SK-N-SH (cell line): ENCODE measurements at regions not wholly inside any gene's neighbourhood (a gene's known extent, or its start where the extent isn't known, plus 50 kb on each side); places are given as distances from the start of the nearest gene placed in this dataset.

Experiments
- CTCF ChIA-PET: fragments of 300-600, 350-600 bp; formaldehyde crosslinking; extraction: SDS; loops from one replicate; lab custom pipeline; 2021; lab: Yijun Ruan, JAX
- POLR2A ChIA-PET: fragments of 350-600 bp; sonication (Branson Sonifier 250); formaldehyde crosslinking; extraction: SDS; loops from one replicate; lab custom pipeline; 2020; ENCODE audit warnings: antibody characterized with exemption, inconsistent platforms; lab: Yijun Ruan, JAX
- DNase-seq: peaks from one replicate; pipeline ENCODE4 v3.0.0; 2012
- H2AFZ ChIP-seq: fragments of 200-600 bp; sonication (generic); 2 replicates; pipeline ENCODE4 v1.8.1; 2016; ENCODE audit warnings: antibody characterized with exemption, mild to moderate bottlenecking, low read depth
- H3F3A ChIP-seq: fragments of 200-600 bp; sonication (generic); replicated peaks from 2 replicates; pipeline ENCODE3; 2016; ENCODE audit warnings: antibody characterized with exemption, mild to moderate bottlenecking; ENCODE audit not compliant: insufficient read depth
- H3K27ac ChIP-seq, 2 experiments: fragments of 200-500 bp in 1 of 2; fragments of 200-600 bp in 1 of 2; sonication (Bioruptor generic) in 1 of 2; sonication (generic), shearing (Covaris generic) in 1 of 2; 2 replicates each; pipeline versions ENCODE4 v1.5.1 to v1.6.1; 2014 to 2016; ENCODE audit warnings: low read depth in 2 of 2, inconsistent platforms in 1 of 2, low read length in 1 of 2, mild to moderate bottlenecking in 1 of 2, mixed read lengths in 1 of 2
- H3K27me3 ChIP-seq: fragments of 200-600 bp; sonication (generic), shearing (Covaris generic); 2 replicates; pipeline ENCODE4 v1.6.1; 2016; ENCODE audit warnings: mixed run types; ENCODE audit not compliant: insufficient read depth
- H3K36me3 ChIP-seq, 2 experiments: fragments of 200-500 bp in 1 of 2; fragments of 200-600 bp in 1 of 2; sonication (Bioruptor generic) in 1 of 2; sonication (generic) in 1 of 2; replicated peaks in 1 of 2; 2 replicates each; pipeline versions ENCODE3 to v1.5.1; 2014 to 2016; ENCODE audit warnings: low read length in 1 of 2, mild to moderate bottlenecking in 1 of 2; ENCODE audit not compliant: insufficient read depth in 2 of 2, control insufficient read depth in 1 of 2
- H3K4me1 ChIP-seq, 2 experiments: fragments of 200-500 bp in 1 of 2; fragments of 200-600 bp in 1 of 2; sonication (Bioruptor generic) in 1 of 2; sonication (generic), shearing (Covaris generic) in 1 of 2; 2 replicates each; pipeline versions ENCODE4 v1.5.1 to v1.6.1; 2014 to 2016; ENCODE audit warnings: low read depth in 1 of 2, low read length in 1 of 2, mixed run types in 1 of 2; ENCODE audit not compliant: insufficient read depth in 2 of 2, control insufficient read depth in 1 of 2
- H3K4me2 ChIP-seq: fragments of 200-600 bp; sonication (generic), shearing (Covaris generic); 2 replicates; pipeline ENCODE4 v1.6.1; 2017; ENCODE audit warnings: mixed run types
- H3K4me3 ChIP-seq, 2 experiments: fragments of 200-500 bp in 1 of 2; fragments of 200-600 bp in 1 of 2; sonication (Bioruptor generic) in 1 of 2; sonication (generic), shearing (Covaris generic) in 1 of 2; 2 replicates each; pipeline versions ENCODE4 v1.5.1 to v1.8.1; 2014 to 2016; ENCODE audit warnings: low read depth in 2 of 2, inconsistent platforms in 1 of 2, low read length in 1 of 2, mild to moderate bottlenecking in 1 of 2, mixed read lengths in 1 of 2, moderate library complexity in 1 of 2
- H3K79me2 ChIP-seq: fragments of 200-600 bp; sonication (generic); 2 replicates; pipeline ENCODE4 v1.8.1; 2017; ENCODE audit warnings: mild to moderate bottlenecking; ENCODE audit not compliant: insufficient read depth
- H3K9ac ChIP-seq: fragments of 200-600 bp; sonication (generic); 2 replicates; pipeline ENCODE4 v1.6.1; 2017; ENCODE audit warnings: mixed run types
- H3K9me2 ChIP-seq: fragments of 200-600 bp; sonication (generic); 2 replicates; pipeline ENCODE4 v1.6.1; 2017; ENCODE audit warnings: mixed run types
- H3K9me3 ChIP-seq: fragments of 200-600 bp; sonication (generic); 2 replicates; pipeline ENCODE4 v1.6.1; 2017; ENCODE audit warnings: mixed run types, mild to moderate bottlenecking, moderate library complexity
- H4K20me1 ChIP-seq: fragments of 200-600 bp; sonication (generic); 2 replicates; pipeline ENCODE4 v1.6.1; 2017; ENCODE audit warnings: mild to moderate bottlenecking, mixed run types; ENCODE audit not compliant: insufficient read depth
- CTCF ChIP-seq: fragments of 200-600 bp; sonication (generic); IDR thresholded peaks from 2 replicates; pipeline ENCODE4 v1.6.1; 2017; ENCODE audit warnings: antibody characterized with exemption, mild to moderate bottlenecking, moderate library complexity
- ELF1 ChIP-seq: IDR thresholded peaks from 2 replicates; pipeline ENCODE4 v1.4.0; 2012
- FOSL2 ChIP-seq: IDR thresholded peaks from 2 replicates; pipeline ENCODE4 v1.4.0; 2012; ENCODE audit warnings: low read depth, mild to moderate bottlenecking, moderate library complexity, borderline replicate concordance
- IRF3 ChIP-seq: fragments of 150-350 bp; IDR thresholded peaks from 2 replicates; pipeline ENCODE4 v1.6.1; 2016; ENCODE audit warnings: mild to moderate bottlenecking, low read depth, low read length
- JUND ChIP-seq: IDR thresholded peaks from 2 replicates; pipeline ENCODE4 v1.4.0; 2012
- PBX3 ChIP-seq: IDR thresholded peaks from 2 replicates; pipeline ENCODE4; 2012
- POLR2AphosphoS5 ChIP-seq: IDR thresholded peaks from 2 replicates; pipeline ENCODE4 v1.6.1; 2012; ENCODE audit warnings: low read depth, low read length
- REST ChIP-seq: IDR thresholded peaks from 2 replicates; pipeline ENCODE4 v1.6.1; 2012; ENCODE audit warnings: mild to moderate bottlenecking, low read depth, low read length, moderate library complexity
- SMC3 ChIP-seq: IDR thresholded peaks from 2 replicates; pipeline ENCODE4 v1.6.1; 2012; ENCODE audit warnings: low read depth, low read length, improper control_type of control experiment
- TAF1 ChIP-seq: IDR thresholded peaks from 2 replicates; pipeline ENCODE4 v1.6.1; 2012; ENCODE audit warnings: low read depth, mild to moderate bottlenecking, low read length, moderate library complexity, borderline replicate concordance
- TCF12 ChIP-seq: IDR thresholded peaks from 2 replicates; pipeline ENCODE4 v1.4.0; 2012
- USF1 ChIP-seq: IDR thresholded peaks from 2 replicates; pipeline ENCODE4 v1.4.0; 2012; ENCODE audit warnings: low read depth, borderline replicate concordance
- WGBS: methylation state at CpG from one replicate; pipeline ENCODE4 v1.1.6; 2017; ENCODE audit warnings: low lambda C conversion rate; 5-methylcytosine and 5-hydroxymethylcytosine counted together

- TF ChIP-seq USF1 (no peak), FOSL2 (no peak), IRF3 (no peak), TCF12 (no peak), POLR2AphosphoS5 (no peak), JUND (no peak), CTCF (no peak), TAF1 (no peak), PBX3 (no peak), SMC3 (no peak)
- no peaks in the 10 kb centered on the region for H3K9me2 ChIP-seq
Observed at GRCh38 chr5:93101661-93102060, 479.4 kb downstream of the NR2F1-AS1 start.

GRCh38 chr5:93100976-93101375 is 480.0 kb downstream of the NR2F1-AS1 start:
- no peaks in the 10 kb centered on the region for H3K27me3 ChIP-seq
- no peak overlapping the region for H3K4me3 ChIP-seq
- DNase-seq, result no peak
- H3K9me2 ChIP-seq, result no peaks in the 10 kb centered on the region
- POLR2A ChIA-PET, result no interaction called here
- H3F3A ChIP-seq, result no peaks in the 10 kb centered on the region
- TF ChIP-seq REST (no peak), ELF1 (no peak)
- TF ChIP-seq, all 33 proteins: peak for 0
- Histone ChIP-seq H3K79me2 (no peaks in the 10 kb centered on the region), H3K27ac (no peak overlapping the region), H4K20me1 (no peaks in the 10 kb centered on the region), H3K4me1 (peaks cover 2 to 3% of the 10 kb centered on the region in 2 experiments; a peak in 2 of 4 replicates), H3K4me2 (no peak overlapping the region), H3K36me3 (no peaks in the 10 kb centered on the region), H3K9me3 (no peaks in the 10 kb centered on the region), H3K9ac (no peak overlapping the region), H2AFZ (no peak overlapping the region)
- CTCF ChIA-PET, result no interaction called here

More at GRCh38 chr5:93101661-93102060, 479.4 kb downstream of the NR2F1-AS1 start:
- Histone ChIP-seq H3K79me2 (no peaks in the 10 kb centered on the region), H3K4me2 (no peak overlapping the region), H3K27me3 (no peaks in the 10 kb centered on the region), H3K9me3 (no peaks in the 10 kb centered on the region), H3K4me1 (peaks cover 2 to 3% of the 10 kb centered on the region in 2 experiments; a peak in 3 of 4 replicates), H4K20me1 (no peaks in the 10 kb centered on the region), H2AFZ (no peak overlapping the region), H3K36me3 (no peaks in the 10 kb centered on the region), H3K27ac (no peak overlapping the region), H3F3A (no peaks in the 10 kb centered on the region), H3K4me3 (no peak overlapping the region), H3K9ac (no peak overlapping the region)
- CTCF ChIA-PET, result no interaction called here
- POLR2A ChIA-PET, result no interaction called here
- WGBS, result 95% methylated on average over 2 of the region's 2 CpGs
- DNase-seq, result no peak
